HCT116 (cell line): ENCODE measurements at regions not wholly inside any gene's neighbourhood (a gene's known extent, or its start where the extent isn't known, plus 50 kb on each side); places are given as distances from the start of the nearest gene placed in this dataset.

Experiments used
- EZH2 ChIP-seq: fragments of 200-600 bp; sonication (generic); IDR thresholded peaks from 2 replicates; pipeline ENCODE4 v1.6.1; 2017; ENCODE audit warnings: antibody characterized with exemption, mixed run types
- POLR2AphosphoS5 ChIP-seq: IDR thresholded peaks from 2 replicates; pipeline ENCODE4 v1.6.1; 2011; ENCODE audit warnings: mild to moderate bottlenecking, low read depth, low read length, moderate library complexity
- RAD21 ChIP-seq: IDR thresholded peaks from 2 replicates; pipeline ENCODE4 v1.6.1; 2012; ENCODE audit warnings: low read depth, mild to moderate bottlenecking
- TF ChIP-seq, protein P1 (sequence below), 3 experiments: fragments of 200-600 bp in 1 of 3; sonication (generic) in 1 of 3; IDR thresholded peaks in 2 of 3; conservative IDR thresholded peaks in 1 of 3; 2 replicates each; pipeline ENCODE4 v1.5.1; 2012 to 2017; ENCODE audit warnings: low read depth in 2 of 3, low read length in 2 of 3, antibody characterized with exemption in 1 of 3, borderline replicate concordance in 1 of 3, control low read depth in 1 of 3, mild to moderate bottlenecking in 1 of 3, mixed read lengths in 1 of 3, mixed run types in 1 of 3, moderate library complexity in 1 of 3; ENCODE audit not compliant: insufficient read depth in 1 of 3

DNA sequence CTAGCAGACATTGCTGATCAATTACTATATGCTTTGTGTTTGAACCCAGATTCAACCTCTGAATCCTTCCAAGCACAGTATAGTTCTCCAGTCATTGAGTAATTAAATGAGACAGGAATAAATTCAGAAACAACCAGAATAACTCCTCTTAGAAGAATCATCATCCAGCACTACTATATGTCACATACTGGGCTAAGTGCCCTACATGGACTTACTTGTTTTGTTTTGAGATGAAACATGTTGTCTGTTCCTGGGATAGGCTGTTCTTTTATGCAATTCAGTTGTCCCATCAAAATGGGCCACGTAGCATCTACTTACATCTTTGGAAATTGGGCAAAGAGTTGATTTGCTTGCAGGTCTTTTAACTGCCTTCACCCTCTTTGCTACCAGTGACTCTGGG lies 365.5 kb upstream of the SUCLG2 start:
- TF ChIP-seq RAD21, result no peak
- TF ChIP-seq, protein P1, sequence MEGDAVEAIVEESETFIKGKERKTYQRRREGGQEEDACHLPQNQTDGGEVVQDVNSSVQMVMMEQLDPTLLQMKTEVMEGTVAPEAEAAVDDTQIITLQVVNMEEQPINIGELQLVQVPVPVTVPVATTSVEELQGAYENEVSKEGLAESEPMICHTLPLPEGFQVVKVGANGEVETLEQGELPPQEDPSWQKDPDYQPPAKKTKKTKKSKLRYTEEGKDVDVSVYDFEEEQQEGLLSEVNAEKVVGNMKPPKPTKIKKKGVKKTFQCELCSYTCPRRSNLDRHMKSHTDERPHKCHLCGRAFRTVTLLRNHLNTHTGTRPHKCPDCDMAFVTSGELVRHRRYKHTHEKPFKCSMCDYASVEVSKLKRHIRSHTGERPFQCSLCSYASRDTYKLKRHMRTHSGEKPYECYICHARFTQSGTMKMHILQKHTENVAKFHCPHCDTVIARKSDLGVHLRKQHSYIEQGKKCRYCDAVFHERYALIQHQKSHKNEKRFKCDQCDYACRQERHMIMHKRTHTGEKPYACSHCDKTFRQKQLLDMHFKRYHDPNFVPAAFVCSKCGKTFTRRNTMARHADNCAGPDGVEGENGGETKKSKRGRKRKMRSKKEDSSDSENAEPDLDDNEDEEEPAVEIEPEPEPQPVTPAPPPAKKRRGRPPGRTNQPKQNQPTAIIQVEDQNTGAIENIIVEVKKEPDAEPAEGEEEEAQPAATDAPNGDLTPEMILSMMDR (IDR thresholded peaks at IDR 0.05 in 2 of 3, conservative IDR thresholded peaks at IDR 0.05 in 1 of 3; ENCODE audit: borderline replicate concordance in 1 of 3, insufficient read depth in 1 of 3, low read depth in 2 of 3, low read length in 2 of 3), result no peak
- no peak for TF ChIP-seq EZH2
- TF ChIP-seq POLR2AphosphoS5, result no peak
